SHP77 treated with DMSO at 0.1 percent for 48 hours (cell line): ENCODE measurements at regions not wholly inside any gene's neighbourhood (a gene's known extent, or its start where the extent isn't known, plus 50 kb on each side); places are given as distances from the start of the nearest gene placed in this dataset.

Experiments used
- DNase-seq: peaks from one replicate; lab custom pipeline; 2025; lab: John Stamatoyannopoulos, UW

GRCh38 chr6:44560458-44561059 lies 173.1 kb downstream of the CDC5L start:
- DNase-seq: no peak

- DNase-seq: no peak
Observed at GRCh38 chr6:44561060-44561623, 173.6 kb downstream of the CDC5L start.

GRCh38 chr6:44561832-44562665 lies 174.5 kb downstream of the CDC5L start:
- no peak for DNase-seq

- DNase-seq: no peak
Observed at GRCh38 chr6:44563397-44563796, 175.9 kb downstream of the CDC5L start.

- DNase-seq: no peak
Observed at GRCh38 chr6:44564906-44565524, 177.5 kb downstream of the CDC5L start.

- no peak for DNase-seq
Observed at GRCh38 chr6:44567406-44567805, 179.9 kb downstream of the CDC5L start.

GRCh38 chr6:44569131-44569530 lies 181.6 kb downstream of the CDC5L start:
- no peak for DNase-seq

- DNase-seq: no peak
Observed at GRCh38 chr6:44569931-44570385, 182.5 kb downstream of the CDC5L start.

GRCh38 chr6:44571510-44571909 lies 184.0 kb downstream of the CDC5L start:
- no peak for DNase-seq

GRCh38 chr6:44572346-44572745 lies 184.8 kb downstream of the CDC5L start:
- no peak for DNase-seq

- DNase-seq: no peak
Observed at GRCh38 chr6:44575644-44576043, 188.1 kb downstream of the CDC5L start.

GRCh38 chr6:44576132-44576631 lies 188.7 kb downstream of the CDC5L start:
- DNase-seq: no peak

GRCh38 chr6:44580901-44581300 lies 193.4 kb downstream of the CDC5L start:
- no peak for DNase-seq

GRCh38 chr6:44582930-44583329 lies 195.4 kb downstream of the CDC5L start:
- DNase-seq: no peak

- no peak for DNase-seq
Observed at GRCh38 chr6:44590471-44590870, 203.0 kb downstream of the CDC5L start.

- peak; percentile 28 for DNase-seq
Observed at GRCh38 chr6:44593539-44593944, 206.0 kb downstream of the CDC5L start.

- no peak for DNase-seq
Observed at GRCh38 chr6:44594481-44594880, 207.0 kb downstream of the CDC5L start.

GRCh38 chr6:44598679-44599078 lies 211.2 kb downstream of the CDC5L start:
- DNase-seq: no peak

- no peak for DNase-seq
Observed at GRCh38 chr6:44599672-44600071, 212.2 kb downstream of the CDC5L start.

- DNase-seq: no peak
Observed at GRCh38 chr6:44603044-44603686, 215.7 kb downstream of the CDC5L start.

GRCh38 chr6:44606504-44606903 lies 219.0 kb downstream of the CDC5L start:
- DNase-seq: no peak

GRCh38 chr6:44606976-44607375 lies 219.5 kb downstream of the CDC5L start:
- DNase-seq: no peak
